Astrocyte of the hippocampus (primary cell): ENCODE measurements at regions not wholly inside any gene's neighbourhood (a gene's known extent, or its start where the extent isn't known, plus 50 kb on each side); places are given as distances from the start of the nearest gene placed in this dataset.
"Not testable (repeated sequence)": the region's sequence is repeated elsewhere in the genome, so short reads cannot be mapped to it uniquely, and the experiment has no call there.

ENCODE experiments used
- DNase-seq: peaks from one replicate; pipeline ENCODE4 v3.0.0; 2011; ENCODE audit warnings: low read depth, low spot score

- no peak for DNase-seq
Measured at GRCh38 chr6:146937316-146937715, 266.9 kb upstream of the STXBP5 start.

GRCh38 chr6:146938266-146938665 lies 266.0 kb upstream of the STXBP5 start:
- no peak for DNase-seq

GRCh38 chr6:146939456-146939855 lies 264.8 kb upstream of the STXBP5 start:
- not testable (repeated sequence) for DNase-seq

- DNase-seq: no peak
Measured at GRCh38 chr6:146943664-146944063, 260.6 kb upstream of the STXBP5 start.

- no peak for DNase-seq
Measured at GRCh38 chr6:146944077-146944476, 260.1 kb upstream of the STXBP5 start.

- no peak for DNase-seq
Measured at GRCh38 chr6:146944809-146945208, 259.4 kb upstream of the STXBP5 start.

GRCh38 chr6:146946559-146946958 lies 257.7 kb upstream of the STXBP5 start:
- no peak for DNase-seq

- no peak for DNase-seq
Measured at GRCh38 chr6:146948790-146949342, 255.4 kb upstream of the STXBP5 start.

- no peak for DNase-seq
Measured at GRCh38 chr6:146949425-146949824, 254.8 kb upstream of the STXBP5 start.

GRCh38 chr6:146950351-146950835 lies 253.8 kb upstream of the STXBP5 start:
- no peak for DNase-seq

GRCh38 chr6:146955570-146955969 lies 248.6 kb upstream of the STXBP5 start:
- DNase-seq: no peak

GRCh38 chr6:146957181-146958093 lies 246.8 kb upstream of the STXBP5 start:
- peak; percentile 9 for DNase-seq

GRCh38 chr6:146961831-146962230 lies 242.4 kb upstream of the STXBP5 start:
- no peak for DNase-seq

GRCh38 chr6:146962329-146962728 lies 241.9 kb upstream of the STXBP5 start:
- DNase-seq: no peak

GRCh38 chr6:146965110-146965689 lies 239.0 kb upstream of the STXBP5 start:
- no peak for DNase-seq

GRCh38 chr6:146968041-146968760 lies 236.0 kb upstream of the STXBP5 start:
- peak; percentile 55 for DNase-seq

- no peak for DNase-seq
Measured at GRCh38 chr6:146972546-146972945, 231.7 kb upstream of the STXBP5 start.

- no peak for DNase-seq
Measured at GRCh38 chr6:146974351-146974750, 229.9 kb upstream of the STXBP5 start.

GRCh38 chr6:146975093-146975492 lies 229.1 kb upstream of the STXBP5 start:
- no peak for DNase-seq

- no peak for DNase-seq
Measured at GRCh38 chr6:146980900-146981329, 223.3 kb upstream of the STXBP5 start.

- DNase-seq: no peak
Measured at GRCh38 chr6:146981981-146982380, 222.2 kb upstream of the STXBP5 start.
